HG02884 (cell line): ENCODE measurements at regions not wholly inside any gene's neighbourhood (a gene's known extent, or its start where the extent isn't known, plus 50 kb on each side); places are given as distances from the start of the nearest gene placed in this dataset.
"Not testable (repeated sequence)": the region's sequence is repeated elsewhere in the genome, so short reads cannot be mapped to it uniquely, and the experiment has no call there.

Experiments used
- ATAC-seq: cut with Tn5 transposase; IDR thresholded peaks from one replicate; pipeline ENCODE4 v1.9.1; 2021; ENCODE audit warnings: mild to moderate bottlenecking, moderate library complexity; ENCODE audit not compliant: unreplicated experiment

DNA sequence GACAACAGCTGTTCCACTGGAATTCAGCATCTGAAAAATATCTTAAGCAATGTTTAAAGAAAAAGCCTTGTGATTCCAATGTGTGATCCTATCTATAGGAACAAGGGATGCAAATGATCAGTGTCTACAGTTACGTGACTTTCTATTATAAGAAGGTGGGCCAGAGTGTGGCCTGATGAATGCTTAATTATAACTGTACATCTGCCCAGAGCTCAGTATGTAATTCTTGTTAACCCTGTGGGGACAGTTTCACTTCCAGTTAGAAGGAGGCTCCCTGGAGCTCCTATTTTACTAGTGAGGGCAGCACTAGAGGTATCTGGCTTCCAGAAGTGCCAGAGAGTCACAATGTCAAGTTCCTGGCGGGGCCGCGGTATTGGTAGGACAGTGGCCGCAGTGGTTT lies 288.5 kb downstream of the USP46 start:
- no peak for ATAC-seq

DNA sequence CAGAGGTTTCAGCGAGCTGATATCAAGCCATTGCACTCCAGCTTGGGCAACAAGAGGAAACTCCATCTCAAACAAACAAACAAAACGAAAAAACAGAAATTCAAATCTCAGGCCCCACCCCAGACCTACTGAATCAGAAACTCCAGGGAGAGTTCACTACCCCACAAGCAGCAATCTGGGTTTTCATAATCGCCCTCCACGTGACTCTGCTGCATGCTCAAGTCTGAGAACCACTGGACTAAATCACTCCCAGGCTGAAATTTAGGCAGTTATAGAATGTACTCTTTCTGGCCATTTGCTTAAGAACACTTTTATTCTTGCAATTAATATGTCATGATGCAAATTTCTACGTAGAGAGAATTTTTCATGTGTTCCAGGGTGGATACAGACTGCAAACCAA lies 287.3 kb downstream of the USP46 start:
- no peak for ATAC-seq

DNA sequence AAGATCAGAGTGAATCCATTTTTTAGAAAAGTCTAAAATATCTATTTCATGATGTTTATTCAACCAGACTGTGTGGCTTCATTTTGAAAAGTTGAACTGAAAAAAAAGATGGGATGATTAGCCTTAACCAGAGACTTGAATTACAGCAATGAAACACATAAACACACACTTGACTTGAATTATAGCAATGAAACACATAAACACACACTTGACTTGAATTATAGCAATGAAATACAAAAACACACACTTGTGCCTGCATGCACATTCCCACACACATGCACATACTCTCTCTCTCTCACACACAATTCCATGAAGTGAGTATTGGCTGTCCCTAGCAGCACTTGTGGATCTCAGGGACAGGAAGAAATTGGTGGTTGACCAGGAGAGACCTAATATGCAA lies 286.8 kb downstream of the USP46 start:
- ATAC-seq: no peak

GRCh38 chr4:52372747-52373146 lies 286.4 kb downstream of the USP46 start:
- no peak for ATAC-seq

DNA sequence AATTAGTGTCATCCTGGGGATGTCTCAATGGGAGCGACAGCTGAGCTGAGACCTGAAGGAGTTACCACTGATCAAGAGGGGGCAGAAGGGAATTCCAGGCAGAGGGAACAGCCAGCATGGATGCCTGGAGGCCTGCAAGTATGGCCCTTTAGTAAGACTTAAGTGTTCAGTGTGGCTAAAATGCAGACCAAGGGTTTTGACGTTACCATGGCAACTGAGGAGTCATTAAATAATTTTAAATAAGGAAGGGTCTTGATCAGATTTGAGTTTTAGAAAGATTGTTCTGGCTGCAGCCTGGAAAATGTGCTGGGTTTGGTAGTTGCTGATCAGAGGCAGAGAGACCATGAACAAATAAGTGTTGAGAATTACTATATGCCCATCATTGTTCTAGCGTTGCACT lies 285.5 kb downstream of the USP46 start:
- no peak for ATAC-seq

GRCh38 chr4:52374877-52375276 lies 284.2 kb downstream of the USP46 start:
- ATAC-seq: no peak

GRCh38 chr4:52376132-52376704 lies 282.9 kb downstream of the USP46 start:
- no peak for ATAC-seq

DNA sequence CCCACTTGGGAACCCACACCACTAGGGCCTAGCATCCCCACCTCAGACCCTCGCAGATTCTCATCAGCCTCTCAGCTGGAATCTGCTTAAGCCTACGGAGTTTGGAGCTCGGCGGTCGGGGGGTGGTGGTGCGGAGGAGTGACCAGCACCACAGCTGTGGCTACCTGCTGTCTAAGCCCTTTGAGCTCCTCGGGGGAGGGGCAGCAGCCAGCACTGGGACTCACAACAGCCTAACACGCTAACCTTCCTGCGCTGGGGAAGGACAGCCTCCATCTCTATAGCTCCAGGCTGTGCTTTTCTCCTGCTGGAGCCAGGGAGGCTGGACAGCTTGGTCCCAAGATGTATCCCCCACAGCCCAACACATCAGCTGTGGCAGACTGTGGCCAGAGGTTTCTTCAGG lies 281.5 kb downstream of the USP46 start:
- ATAC-seq: no peak

DNA sequence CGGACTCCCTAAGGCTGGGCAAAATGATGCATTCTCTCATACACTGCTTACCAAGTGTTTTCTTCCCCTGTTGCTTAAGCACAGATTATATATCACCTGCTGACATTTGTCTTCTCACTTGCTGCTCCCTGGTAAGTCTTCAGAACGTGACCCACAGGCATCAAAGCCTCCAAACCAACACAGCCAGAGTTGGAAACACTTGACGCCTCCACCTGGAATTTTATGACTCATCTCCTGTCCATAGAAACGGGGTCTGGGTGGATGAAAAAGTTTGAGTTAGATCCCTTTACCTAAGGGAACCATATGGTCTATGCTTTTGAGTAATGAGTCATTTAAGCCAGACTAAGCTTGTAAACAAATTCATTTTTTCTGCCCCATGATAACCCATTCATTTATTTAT lies 251.6 kb downstream of the USP46 start:
- ATAC-seq: no peak

DNA sequence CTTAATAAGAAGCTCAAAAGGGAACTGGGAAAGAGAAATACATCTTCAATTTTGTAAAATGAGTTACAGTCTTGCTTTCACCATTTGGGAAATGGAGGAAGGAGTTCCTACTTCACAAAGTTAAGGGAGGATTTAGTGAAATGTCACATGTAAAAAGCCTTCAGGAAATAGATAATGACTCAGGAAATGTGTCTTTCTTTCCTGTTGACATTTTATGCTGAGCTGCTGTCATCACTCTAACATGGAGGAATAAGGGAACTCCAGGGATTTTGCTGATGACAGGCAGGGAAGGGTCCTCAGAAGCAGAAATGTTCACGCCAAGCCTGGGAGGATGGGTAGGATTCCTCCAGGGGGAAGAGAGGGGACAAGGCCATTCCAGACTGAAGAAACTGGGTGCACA lies 251.1 kb downstream of the USP46 start:
- no peak for ATAC-seq

DNA sequence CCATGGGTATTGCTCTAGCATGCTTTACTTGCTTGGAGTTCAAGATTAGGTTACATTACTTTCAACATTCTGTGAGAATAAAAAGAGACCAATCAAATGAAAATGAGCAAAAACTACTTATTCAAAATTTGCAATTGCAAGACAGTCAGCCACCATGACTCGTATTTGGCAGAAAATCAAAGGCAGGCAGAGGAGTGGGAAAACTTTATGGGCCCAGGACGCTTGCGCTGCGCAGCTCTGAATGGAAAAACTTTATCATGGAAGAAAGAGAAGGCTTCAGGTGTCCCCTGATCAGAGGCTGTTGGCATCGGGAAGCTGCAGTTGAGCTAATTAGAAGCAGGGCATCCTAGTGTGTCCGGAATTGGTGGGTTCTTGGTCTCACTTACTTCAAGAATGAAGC lies 250.6 kb downstream of the USP46 start:
- no peak for ATAC-seq

GRCh38 chr4:52409766-52410165 lies 249.3 kb downstream of the USP46 start:
- not testable (repeated sequence) for ATAC-seq

- no peak for ATAC-seq
Observed at GRCh38 chr4:52410971-52411370, 248.1 kb downstream of the USP46 start.

DNA sequence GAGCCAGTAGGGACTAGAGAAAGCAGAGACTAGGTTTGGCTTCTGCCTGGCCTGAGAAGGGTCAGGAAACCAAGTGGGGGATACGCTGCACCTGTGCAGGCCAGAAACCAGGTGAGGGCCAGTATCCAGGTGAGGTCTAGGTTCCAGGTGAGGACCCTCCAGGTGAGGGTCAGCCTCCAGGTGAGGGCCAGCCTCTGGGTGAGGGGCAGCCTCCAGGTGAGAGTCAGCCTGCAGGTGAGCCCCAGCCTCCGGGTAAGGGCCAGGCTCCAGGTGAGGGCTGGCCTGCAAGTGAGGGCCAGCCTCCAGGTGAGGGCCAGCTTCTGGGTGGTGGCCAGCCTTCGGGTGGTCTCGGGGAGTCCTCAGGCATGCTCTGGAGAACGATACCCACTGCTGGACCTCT lies 238.8 kb downstream of the USP46 start:
- no peak for ATAC-seq

DNA sequence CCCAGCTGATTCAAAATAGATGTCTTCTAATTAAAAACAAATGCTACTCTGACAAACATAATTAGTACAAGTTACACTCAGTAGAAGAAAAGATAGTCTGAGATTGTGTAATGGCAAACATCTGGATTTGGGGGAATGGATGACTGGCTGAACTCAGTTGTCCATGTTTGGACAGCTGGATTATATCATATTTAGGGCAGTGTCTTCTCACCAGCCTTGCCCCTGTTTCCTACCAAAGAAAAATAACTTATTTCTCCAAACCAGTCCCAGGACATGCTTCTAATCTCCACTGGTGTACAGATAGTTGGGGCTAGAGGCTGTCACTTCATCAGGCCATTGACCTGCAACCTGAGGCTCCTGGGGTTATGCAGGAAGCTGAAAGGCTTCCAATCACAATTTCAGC lies 237.3 kb downstream of the USP46 start:
- ATAC-seq: no peak

DNA sequence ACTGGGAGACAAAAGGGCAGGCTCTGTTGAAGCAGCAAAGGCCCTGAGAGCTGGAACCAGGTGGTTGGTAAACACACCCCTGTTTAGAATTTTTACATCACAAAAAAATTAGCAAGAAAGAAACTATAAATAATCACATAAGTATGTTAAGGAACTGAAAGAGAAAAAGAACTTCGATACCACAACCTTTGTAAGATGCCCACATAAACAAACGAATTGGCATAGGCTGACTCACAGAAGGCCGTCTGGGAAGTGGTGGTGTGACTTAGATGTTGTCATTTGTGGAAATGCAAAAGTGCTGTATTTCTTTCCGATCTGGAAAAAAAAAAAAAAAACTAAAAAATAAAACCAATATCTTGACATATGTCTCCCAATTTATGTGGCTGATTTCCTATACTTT lies 235.1 kb downstream of the USP46 start:
- ATAC-seq: no peak

DNA sequence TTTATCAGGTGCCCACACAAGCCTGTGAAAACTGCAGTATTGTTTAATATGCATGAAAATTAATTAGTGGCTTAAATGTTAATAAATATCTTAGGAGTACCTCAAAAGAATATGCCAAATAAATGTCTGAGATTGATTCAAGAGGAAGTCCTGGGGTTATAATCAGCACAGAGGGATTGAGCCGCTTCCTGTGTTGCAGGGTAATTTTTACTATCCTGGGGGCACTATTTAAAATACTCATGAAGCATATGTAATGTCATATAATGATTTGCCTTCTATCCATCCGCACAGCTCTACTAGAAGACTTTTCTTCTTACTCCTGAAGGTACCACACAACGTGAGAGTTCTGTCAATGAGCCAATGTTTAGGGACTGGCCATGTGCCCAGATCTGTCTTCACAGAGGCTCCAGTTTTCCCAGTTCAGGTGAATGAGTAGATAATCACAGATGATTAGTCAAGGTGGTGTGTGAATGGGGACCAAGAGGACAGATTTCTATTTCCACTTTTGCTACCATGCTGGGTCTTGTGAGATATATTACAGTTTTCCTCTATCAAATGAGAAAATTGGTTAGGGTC lies 233.3 kb downstream of the USP46 start:
- no peak for ATAC-seq

- no peak for ATAC-seq
Observed at GRCh38 chr4:52431410-52431809, 227.7 kb downstream of the USP46 start.

DNA sequence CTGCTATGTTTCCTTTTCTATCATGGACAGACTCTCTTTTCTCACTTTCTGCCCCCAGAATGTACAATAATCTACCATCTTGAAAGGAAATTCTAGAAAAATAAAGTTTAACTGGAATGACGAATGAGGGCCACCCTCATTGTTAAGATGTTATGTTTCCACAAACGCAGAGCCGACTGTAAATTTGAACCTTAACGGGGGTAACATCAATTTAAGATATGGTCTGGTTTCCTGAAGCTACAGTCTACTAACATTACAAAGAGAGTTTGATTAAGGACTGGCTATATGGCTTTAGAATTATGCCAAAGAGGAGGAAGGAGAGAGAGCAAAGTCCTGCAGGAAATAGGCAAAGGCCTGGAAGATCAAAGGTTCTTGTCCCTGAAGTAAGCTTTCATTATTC lies 227.2 kb downstream of the USP46 start:
- ATAC-seq: no peak

DNA sequence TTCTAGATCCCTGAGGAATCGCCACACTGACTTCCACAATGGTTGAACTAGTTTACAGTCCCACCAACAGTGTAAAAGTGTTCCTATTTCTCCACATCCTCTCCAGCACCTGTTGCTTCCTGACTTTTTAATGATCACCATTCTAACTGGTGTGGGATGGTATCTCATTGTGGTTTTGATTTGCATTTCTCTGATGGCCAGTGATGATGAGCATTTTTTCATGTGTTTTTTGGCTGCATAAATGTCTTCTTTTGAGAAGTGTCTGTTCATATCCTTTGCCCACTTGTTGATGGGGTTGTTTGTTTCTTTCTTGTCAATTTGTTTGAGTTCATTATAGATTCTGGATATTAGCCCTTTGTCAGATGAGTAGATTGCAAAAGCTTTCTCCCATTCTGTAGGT lies 216.6 kb downstream of the USP46 start:
- not testable (repeated sequence) for ATAC-seq

DNA sequence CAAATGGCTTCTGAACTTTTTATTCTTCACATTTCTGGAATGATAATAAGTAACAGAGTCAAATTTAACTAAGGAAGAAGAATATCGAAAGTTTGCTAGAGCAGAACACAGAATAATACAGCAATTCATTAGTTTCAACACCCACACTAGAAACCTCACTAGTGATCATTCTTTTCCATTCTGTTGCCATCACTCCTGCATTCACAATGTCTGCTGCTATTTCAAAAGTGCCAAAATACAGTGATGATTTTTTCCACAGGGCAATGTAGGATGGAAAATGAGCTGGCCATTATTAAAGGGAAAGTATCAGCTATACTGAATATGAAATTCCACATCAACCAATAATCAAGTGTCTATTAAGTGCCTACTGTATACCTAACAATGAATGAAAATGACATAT lies 186.7 kb downstream of the USP46 start:
- ATAC-seq: no peak

- ATAC-seq: no peak
Observed at GRCh38 chr4:52477191-52477780, 181.8 kb downstream of the USP46 start.
